GM19043 (cell line): ENCODE measurements at regions not wholly inside any gene's neighbourhood (a gene's known extent, or its start where the extent isn't known, plus 50 kb on each side); places are given as distances from the start of the nearest gene placed in this dataset.

Experiments used
- ATAC-seq: cut with Tn5 transposase; IDR thresholded peaks from one replicate; pipeline ENCODE4 v1.9.1; 2021; ENCODE audit warnings: low read depth; ENCODE audit not compliant: unreplicated experiment

DNA sequence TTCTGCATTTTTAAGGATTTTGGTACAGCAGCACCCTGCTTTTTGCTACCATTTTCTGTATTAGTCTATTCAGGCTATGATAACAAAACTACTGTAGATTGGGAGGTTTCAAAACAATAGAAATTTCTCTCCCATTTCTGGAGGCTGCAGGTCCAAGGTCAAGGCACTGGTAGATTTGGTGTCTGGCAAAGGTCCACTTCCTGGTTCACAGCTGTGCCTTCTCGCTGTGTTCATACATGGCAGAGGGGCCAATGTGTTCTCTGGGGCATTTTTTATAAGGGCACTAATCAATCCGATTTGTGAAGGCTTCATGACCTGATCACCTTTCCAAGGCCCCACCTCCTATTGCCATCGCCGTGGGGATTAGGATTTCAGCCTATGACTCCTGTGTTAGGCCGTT is 268.1 kb upstream of the RTL1 start:
- no peak for ATAC-seq

DNA sequence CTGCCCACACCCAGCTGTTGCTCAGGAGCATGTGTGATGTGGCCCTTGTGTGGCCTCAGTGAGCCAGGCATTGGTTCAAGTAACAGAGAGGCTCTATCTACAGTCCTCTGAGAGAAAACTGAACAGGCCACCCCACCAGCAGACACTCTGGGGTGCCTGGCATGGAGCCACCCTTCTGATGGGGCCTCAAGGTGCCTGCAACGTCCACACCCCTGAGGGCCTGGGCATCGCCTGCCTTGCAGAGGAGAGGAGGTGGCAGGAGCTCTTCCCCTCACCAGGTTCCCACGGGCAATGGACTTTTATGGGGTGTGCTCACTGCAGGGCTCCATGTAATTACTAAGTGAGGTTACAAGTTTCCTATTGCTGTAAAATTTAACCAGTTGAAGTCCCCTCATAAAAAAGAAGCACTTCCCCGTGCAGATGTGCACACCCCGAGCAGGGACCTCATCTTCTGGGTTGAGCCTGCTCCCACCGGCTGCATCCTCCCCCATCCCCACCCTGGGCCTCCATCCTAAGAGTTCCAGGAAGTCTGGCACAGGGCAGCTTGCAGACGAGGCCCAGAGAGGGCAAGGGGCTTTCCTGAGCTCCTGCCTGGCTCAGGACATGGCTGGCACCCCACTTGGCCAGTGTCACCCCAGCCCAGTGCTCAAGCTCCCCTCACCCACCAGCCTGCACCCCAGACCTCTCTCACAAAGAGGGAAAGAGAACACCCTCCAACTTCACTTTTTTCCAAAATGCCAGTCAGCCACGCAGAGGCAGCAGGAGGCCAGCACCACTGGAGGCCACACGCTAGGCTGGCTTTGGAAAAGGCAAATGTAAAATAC is 270.4 kb upstream of the RTL1 start:
- ATAC-seq = no peak

DNA sequence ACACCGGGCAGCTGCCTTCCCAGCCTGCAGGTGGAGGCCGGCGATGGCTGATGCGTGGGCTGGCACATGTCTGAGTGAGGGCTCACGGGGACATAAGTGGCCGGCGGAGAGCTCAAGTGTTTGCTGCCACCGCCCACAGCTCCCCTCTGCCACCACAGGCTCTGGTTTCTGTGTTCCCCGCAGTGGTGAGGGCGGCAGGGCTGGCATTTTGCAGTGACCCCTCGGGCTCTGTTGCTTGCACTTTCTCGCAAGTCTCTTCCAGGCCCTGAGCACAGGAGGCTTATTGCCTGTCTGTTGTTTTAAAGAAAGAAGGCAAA is 271.0 kb upstream of the RTL1 start:
- no peak for ATAC-seq

DNA sequence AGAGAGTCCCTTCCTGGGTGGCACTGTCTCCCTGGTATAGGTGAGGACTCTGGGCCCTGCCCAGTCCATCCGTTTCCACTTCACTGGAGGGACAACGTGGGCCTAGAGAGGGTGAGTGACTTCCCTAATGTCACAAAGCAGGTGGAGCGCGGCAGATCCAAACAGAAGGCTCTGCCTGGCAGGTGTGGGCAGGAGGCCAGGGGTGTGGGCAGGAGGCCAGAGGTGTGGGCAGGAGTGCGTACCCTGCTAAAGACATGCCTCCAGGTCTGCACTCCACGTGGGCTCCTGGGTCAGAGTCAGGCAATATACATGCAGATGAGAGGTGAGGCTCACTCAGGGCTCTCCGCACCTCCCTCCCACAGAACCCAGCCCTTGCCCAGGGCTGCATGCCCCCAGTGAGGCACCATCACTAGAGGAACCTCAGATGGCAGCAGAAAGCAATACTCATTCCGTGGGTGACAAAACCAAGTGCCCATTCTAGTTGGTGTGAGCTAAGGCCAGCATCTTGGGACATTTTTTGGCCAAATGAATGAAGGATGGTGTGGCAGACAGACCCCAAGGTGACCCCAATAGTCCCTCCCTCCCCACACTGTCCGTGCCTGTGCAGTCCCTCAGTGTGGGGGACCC is 271.6 kb upstream of the RTL1 start:
- ATAC-seq = no peak

DNA sequence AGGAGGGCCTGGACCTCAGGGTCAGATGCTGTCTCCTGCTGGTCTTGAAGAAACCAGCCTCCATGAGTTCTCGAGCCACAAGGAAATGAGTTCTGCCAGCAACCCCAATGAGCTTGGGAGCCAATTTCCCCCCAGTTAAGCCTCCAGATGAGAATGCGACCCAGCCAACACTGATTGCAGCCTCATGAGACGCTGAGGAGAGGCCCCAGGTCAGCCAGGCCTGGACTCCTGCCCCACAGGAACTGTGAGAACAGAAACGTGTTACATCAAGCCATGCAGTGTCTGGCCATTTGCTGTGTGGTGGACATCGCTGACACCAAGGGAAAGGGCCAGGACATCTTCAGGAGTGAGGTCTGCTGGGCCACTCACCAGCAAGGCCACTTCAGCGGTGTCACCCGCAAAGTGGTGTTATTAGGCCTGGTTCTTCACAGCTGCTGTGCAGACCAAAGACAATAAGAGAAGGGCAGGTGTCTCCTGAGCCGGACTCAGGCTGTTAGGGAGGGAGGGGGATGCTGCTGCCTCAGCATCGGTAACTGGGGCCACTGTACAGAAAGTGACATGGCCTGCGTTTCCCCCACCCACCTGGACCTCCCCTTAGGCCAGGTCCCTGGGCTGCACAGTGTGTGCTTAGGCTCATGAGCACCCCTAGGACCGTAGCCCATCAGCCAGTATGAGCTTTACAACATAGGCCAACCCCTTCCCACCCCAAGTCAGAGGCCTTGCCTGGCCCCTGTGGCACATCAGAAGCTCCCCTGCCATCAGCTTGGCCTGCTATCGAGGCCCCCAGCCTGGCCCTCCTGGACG is 272.4 kb upstream of the RTL1 start:
- no peak for ATAC-seq

DNA sequence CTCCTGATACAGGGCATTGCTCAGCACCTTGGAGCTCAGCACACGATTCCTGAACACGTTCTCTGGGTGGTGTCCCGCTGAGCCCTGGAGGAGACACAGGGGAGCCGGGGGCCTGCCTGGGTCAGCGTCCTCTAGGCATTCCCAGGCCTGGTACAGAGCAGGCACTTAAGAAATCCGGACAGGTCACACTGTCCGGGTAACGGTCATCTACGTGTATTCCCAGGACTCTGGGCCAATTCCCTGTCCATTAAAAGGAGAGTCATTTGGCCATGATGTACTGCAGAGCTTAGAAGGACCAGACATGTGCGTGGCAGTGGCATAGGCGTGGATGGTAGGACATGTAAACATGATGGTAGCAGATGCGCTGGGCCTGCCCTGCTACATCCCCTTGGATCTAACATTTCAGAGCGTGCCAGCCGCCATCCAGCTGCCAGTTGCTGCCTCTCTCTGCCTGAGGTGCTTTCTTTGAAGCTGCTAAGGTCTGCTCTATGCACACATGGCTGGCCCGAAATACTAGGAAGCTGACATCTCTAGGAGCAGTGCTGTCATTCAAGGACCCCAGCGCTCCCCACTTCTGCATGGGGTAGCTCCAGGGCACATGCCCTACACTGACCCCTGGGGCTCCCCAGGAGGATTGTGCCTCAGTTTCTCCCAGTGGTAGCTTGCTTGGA is 273.1 kb upstream of the RTL1 start:
- no peak for ATAC-seq

DNA sequence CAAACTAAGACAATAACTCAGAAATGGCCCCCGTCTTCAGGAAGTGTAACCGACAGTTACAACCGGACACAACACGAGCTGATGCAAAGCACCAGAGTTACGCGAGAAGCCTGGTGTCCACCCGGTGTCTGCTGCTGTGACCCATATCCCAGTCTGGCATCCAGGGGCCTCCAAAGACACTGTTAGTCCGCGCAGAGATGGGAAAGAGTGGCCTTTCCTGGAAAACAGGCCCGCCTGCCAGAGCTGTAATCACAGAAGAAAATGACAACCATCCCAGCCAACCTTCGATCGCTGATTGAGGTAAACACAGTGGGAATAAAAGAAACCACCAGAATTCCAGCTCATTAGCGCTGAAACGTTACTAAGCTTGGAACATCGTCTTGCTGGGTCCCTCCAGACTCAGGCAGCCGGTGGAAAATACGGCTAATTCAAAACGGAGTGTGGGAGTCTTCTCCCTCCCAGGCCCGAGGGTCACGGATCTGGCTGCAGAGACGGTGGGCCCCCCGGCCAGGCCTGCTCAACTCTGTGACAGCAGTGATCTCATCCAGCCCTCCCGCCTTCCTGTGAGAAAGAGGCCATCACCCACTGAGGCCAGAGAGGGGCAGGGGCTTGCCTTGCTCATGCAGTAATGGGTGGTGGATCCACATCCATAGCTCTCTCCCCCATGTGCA is 273.9 kb upstream of the RTL1 start:
- ATAC-seq = no peak

DNA sequence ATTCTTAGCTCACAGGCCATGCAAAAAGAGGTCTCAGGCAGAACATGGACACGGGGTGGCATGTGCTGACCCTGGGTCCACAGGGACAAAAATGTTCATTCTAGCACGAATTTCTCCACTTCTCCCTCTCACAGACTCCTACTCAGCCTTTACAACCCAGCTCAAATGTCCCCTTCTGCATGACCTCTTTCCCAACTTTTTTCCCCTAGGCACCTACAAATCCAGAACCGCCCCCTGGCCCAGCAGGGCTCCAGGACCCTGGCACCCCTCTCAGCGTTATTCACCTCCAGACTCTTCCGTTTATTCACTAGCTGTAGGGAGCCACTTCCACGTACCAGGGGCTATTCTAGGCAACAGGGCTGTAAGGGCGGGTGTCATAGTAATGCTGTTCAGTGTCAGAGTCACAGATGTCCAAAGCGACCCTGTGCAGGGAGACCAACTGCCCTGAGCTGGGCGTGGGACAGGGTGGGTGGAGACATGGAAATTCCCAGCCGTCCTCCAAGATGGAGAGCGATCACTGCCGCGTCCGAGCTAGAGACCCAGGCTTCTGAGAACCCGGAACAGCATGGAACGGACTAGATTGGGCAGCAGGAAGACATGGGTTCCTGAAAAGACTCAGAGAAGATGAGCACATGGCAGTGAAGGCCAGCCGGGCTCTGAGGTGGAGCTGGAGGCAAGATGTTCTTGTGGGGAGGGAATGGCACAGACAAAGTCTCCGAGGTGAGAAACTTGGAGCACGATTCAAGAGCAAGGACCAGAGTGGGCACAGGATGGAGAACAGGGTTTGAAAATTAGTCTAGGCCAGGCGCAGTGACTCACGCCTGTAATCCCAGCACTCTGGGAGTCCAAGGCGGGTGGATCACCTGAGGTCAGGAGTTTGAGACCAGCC is 274.9 kb upstream of the RTL1 start:
- ATAC-seq = no peak

DNA sequence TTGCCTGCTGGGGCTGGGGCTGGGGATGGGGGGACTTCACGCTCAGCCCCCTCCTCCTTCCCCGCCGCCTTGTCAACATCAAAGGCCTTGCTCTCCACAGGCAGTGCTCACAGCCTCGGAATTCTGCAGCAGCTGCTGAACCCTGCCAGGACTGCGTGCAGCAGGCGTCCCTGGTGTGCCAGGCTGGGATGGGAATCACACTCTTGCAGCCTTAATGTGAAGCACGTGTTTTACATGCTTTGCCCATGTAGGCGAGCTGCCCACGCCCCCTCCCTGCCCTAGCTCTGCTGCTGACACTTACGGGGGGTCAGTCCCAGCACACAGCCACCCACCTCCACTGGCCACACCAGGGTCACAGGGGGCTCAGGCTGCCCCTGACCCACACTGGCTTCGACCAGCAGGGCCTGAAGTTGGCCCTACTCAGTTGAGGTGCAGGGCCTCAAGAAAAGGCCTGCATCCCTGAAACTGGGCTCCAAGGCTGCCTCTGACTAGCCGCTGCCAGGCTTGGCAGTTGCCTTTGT is 276.2 kb upstream of the RTL1 start:
- no peak for ATAC-seq

DNA sequence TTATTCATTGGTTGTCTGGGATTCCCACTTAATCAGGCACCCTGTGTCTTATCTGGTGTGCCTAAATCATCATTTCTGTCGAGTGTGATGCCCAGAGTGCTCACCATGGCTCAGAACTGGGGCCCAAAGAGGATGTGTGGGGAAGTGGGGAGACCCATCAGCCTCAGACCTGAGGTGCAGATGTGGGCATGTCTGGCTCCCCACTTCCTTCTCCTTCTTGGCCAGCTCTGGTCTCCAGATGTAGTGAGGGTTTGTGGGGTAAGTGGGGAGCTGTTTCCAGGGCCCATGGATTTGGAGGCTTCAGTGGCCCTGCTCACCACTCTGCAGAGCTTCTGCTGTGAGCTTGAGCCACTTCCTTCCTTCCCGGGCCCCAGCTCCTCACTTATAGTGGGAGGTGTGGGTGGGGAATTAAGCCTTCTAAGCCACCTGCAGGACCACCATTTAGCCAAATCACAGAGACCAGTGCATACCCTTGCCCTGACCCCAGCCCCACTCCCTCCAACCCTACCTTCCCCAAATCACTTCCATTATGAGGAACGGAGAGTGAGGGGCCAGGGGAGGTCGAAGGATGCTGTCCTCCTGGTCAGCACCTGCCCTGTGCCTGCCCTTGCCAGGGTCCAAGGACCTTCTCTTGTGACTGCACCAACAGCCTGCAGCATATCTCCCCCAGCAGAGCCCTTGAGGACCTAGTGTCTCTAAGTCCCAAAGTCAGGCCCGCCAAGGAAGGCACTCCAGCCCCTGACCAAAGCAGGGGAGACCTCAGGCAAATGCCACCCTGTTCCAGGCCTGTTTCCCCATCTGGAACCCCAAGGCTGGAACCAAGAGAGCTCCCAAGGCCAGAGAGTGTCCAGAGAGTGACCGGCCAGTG is 278.2 kb upstream of the RTL1 start:
- no peak for ATAC-seq

DNA sequence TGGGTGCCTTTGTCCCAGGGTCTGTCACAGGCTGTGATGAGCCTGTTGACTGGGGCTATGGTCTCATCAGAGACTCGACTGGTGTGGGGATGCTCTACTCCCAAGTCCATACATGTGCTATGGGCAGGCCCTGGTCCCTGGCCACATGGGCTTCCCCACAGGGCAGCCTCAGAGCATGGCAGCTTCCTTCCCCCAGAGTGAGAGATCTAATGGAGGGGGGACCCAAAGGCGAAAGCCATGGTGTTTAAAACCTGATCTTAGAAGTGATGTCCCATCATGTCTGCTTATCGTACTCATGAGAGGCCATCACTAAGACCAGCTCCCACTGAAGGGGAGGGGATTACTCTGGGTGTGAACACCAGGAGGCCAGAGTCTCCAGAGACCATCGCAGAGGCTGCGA is 279.0 kb upstream of the RTL1 start:
- ATAC-seq = no peak

DNA sequence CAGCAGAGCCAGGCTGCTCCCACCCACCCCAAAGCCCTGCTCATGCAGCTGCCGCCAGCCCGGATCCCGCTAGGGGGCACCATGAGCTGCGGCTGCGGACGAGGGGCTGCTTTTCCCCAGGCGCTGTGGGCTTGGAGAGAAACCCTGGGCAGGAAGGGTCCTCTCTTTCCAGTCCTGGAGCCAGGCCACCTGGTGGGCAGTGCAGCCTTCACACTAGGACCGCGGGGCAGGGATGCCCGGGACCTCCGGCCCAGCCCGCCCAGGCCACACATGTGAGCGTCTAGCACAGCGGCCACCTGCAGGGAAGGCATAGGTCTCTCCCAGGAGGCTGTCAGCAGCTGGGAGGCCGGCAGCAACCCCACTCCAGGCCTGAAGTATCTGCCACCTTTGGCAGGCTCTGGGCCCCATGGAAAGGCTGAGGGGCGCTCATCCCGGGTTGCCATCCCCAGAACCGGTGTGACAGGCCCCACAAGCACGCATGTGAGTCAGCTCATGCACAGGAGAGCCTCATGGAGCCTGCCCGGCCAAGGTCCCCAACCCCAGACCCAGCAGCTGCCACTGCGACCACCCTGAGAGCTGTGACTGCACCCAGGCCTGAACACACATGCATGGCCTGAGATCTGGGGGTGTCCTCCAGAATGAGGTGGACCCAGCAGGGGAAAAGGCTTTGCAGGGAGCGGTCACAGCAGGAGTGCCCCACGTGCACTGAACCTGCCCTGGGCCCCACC is 280.0 kb upstream of the RTL1 start:
- ATAC-seq = no peak

DNA sequence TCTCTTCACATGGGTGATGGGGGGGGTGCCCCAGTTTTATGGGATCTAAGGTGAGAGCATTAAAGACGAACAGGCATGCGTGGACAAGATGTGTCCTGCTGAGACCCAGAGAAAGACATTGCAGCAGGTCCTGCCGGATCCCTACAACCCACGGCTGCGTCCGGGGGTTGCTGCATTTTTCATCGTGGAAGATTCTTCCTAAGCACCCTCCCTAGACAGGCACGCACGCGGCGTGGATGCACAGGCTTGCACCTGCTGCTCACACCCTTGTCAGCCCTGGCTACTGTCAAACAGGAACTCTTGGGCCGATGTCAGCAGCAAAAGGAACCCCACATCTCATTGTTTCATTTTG is 280.6 kb upstream of the RTL1 start:
- ATAC-seq = no peak

DNA sequence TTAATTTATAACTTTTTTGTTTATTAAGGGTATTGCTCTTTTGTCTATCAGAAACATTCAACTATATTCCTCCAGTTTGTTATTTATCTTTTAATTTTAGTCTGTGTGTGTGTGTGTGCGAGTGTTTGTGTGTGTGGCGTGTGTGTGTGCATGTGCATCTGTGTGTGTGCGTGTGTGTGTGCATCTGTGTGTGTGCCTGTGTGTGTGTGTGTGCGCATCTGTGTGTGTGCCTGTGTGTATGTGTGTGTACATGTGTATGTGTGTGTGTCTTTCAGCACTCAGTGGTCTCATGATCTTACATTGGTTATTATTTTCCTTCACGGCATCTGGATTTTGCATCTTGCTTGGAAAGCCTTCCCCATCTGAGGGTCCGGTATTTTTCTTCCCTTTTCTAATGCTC is 281.1 kb upstream of the RTL1 start:
- no peak for ATAC-seq

DNA sequence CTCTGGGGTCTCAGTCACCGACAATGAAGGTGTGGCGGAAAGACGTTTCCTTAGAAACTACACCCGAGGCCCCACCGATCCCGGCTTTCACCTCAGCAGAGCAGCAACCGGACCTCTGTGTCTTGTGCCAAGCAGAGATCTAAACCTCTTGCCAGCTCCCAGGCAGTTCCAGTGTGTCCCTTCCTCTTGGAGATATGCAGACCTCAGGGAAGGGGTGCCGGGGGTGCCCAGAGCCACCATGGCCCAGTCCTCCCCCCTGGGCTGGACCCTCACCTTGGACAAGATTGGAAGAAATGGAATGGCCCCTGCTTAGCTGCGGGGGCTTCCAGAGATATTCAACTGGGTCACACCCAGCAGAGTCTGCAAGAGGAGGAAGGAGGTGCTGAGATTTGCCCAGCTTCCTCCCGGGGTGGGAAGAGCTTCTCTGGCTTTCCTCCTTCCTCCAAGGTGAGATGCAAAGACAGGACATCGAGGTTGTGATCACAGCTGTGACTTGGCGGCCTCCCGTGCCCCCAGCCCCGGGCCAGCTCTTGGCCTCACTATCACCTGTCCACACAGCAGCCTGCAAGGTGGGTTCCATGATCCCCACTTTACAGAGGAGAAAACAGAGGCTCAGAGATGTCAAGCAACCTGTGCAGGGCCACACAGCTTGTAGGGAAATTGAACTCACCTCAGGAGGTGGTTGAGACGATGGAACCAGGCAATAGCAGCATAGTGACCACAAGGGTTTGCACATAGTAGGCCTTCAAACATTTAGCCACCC is 281.7 kb upstream of the RTL1 start:
- no peak for ATAC-seq

DNA sequence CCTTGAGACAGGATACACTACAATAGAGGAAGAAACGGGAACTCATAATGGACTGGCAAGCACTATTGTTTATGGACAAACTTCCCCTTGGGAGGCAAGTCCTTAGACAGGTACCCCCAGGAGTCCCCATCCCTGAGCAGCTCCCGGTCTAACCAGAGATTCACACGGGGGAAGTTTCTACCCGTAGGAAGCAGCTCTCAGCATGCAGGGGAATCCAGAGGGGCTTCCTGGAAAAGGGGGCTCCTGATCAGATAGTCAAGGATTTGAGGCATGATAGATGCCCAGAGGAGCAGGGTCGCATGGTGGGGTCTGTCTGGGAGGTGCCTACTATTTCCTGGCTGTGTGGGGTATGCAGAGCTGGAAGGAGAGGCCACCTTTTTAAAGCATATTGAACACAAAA is 282.4 kb upstream of the RTL1 start:
- ATAC-seq = no peak

DNA sequence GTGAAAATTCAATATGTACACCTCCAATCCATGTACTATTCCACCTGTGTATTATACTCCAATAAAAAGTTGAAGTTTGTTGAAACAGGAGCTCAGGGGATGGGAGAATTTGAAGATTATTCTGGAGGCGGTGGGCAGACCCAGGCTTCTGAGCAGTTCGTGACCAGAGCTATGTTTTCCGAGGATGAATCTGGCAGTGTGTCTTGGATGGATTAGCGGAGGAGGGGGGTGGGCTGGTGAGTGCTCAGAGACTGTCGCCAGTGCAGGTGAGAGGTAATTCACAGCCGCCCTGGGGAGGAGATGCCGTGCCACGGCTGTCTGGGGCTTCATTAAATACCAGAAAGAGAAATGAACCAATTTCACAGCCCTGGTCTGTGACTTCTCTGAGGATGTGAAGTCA is 283.0 kb upstream of the RTL1 start:
- ATAC-seq = no peak
